Uterus (tissue), 3 donors: ENCODE measurements at regions not wholly inside any gene's neighbourhood (a gene's known extent, or its start where the extent isn't known, plus 50 kb on each side); places are given as distances from the start of the nearest gene placed in this dataset.
"Not testable (repeated sequence)": the region's sequence is repeated elsewhere in the genome, so short reads cannot be mapped to it uniquely, and the experiment has no call there.

Experiments
- DNase-seq, 2 donors: peaks; one replicate each; pipeline ENCODE4 v3.0.0-alpha.2; 2019 to 2020
- H3K27ac ChIP-seq, 2 donors: fragments of 200-600 bp; sonication (generic); 1 replicate in 1 of 2; 2 replicates in 1 of 2; pipeline ENCODE4 v1.5.1; 2016 to 2018
- H3K27me3 ChIP-seq, 2 donors: fragments of 200-600 bp; sonication (generic); one replicate each; pipeline ENCODE4 v1.5.1; 2018 to 2019; ENCODE audit warnings: control low read depth in 1 of 2
- H3K36me3 ChIP-seq, 2 donors: fragments of 200-600 bp; sonication (generic); one replicate each; pipeline ENCODE4 v1.5.1; 2019; ENCODE audit warnings: control low read depth in 1 of 2
- H3K4me1 ChIP-seq, 2 donors: fragments of 200-600 bp; sonication (generic); one replicate each; pipeline ENCODE4 v1.5.1; 2018 to 2019; ENCODE audit warnings: control low read depth in 1 of 2
- H3K4me3 ChIP-seq, 2 donors: fragments of 200-600 bp; sonication (generic); 1 replicate in 1 of 2; 2 replicates in 1 of 2; pipeline ENCODE4 v1.5.1; 2018 to 2019; ENCODE audit warnings: mild to moderate bottlenecking in 1 of 2
- H3K9me3 ChIP-seq, 2 donors: fragments of 200-600 bp; sonication (generic); one replicate each; pipeline ENCODE4 v1.5.1; 2019; ENCODE audit warnings: control low read depth in 1 of 2
- POLR2A ChIP-seq, 2 donors: fragments of 450-650 bp; IDR thresholded peaks; one replicate each; pipeline ENCODE4 v1.6.1; 2016; ENCODE audit warnings: antibody characterized with exemption in 2 of 2, mild to moderate bottlenecking in 1 of 2, moderate library complexity in 1 of 2
- intact Hi-C: fragments of 100-400 bp; cut with DNase I; formaldehyde crosslinking; loops from one replicate; pipeline ENCODE4 v1.15.1; 2023; ENCODE audit warnings: low total_unique reads
- TF ChIP-seq, protein P1 (sequence below), 4 experiments: fragments of 200-600 bp in 2 of 4; fragments of 450-650 bp in 2 of 4; sonication (generic) in 2 of 4; IDR thresholded peaks; one replicate each; pipeline ENCODE4 v1.5.1; 2016 to 2019; ENCODE audit warnings: antibody characterized with exemption in 4 of 4, mild to moderate bottlenecking in 2 of 4, moderate library complexity in 1 of 4
- donor health status: DM: yes; HTN: yes; CAD: no.

DNA sequence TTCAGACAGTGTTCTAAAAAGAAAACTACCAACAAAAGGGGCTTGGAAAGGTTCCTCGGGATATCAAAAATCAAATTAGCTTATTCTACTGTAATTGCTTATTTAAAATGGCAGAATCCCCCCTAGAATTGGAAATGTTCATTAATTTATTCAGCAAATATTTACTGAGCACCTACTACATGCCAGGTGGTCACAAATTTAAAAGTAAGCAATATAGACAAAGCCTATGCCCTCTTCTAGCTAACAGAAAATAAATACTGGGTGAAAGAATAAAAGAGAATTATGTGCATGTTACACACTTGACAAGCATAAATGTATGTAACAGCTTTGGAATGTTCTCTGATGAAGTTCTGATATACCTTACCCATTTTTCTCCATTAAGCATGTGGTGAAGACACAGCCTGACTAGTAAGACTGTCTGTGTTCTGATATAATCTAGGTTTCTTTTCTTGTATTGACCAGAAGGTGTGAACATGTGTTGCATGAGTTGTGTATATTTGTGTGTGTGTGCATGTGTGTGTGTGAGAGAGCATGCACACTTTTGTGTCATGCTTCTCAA lies 606.7 kb upstream of the CITED2 start:
- TF ChIP-seq, protein P1, sequence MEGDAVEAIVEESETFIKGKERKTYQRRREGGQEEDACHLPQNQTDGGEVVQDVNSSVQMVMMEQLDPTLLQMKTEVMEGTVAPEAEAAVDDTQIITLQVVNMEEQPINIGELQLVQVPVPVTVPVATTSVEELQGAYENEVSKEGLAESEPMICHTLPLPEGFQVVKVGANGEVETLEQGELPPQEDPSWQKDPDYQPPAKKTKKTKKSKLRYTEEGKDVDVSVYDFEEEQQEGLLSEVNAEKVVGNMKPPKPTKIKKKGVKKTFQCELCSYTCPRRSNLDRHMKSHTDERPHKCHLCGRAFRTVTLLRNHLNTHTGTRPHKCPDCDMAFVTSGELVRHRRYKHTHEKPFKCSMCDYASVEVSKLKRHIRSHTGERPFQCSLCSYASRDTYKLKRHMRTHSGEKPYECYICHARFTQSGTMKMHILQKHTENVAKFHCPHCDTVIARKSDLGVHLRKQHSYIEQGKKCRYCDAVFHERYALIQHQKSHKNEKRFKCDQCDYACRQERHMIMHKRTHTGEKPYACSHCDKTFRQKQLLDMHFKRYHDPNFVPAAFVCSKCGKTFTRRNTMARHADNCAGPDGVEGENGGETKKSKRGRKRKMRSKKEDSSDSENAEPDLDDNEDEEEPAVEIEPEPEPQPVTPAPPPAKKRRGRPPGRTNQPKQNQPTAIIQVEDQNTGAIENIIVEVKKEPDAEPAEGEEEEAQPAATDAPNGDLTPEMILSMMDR (IDR thresholded peaks at IDR 0.05) = no peak
- TF ChIP-seq POLR2A (IDR thresholded peaks at IDR 0.05) = no peak
- intact Hi-C loops = no loop called here
- no peak for DNase-seq

DNA sequence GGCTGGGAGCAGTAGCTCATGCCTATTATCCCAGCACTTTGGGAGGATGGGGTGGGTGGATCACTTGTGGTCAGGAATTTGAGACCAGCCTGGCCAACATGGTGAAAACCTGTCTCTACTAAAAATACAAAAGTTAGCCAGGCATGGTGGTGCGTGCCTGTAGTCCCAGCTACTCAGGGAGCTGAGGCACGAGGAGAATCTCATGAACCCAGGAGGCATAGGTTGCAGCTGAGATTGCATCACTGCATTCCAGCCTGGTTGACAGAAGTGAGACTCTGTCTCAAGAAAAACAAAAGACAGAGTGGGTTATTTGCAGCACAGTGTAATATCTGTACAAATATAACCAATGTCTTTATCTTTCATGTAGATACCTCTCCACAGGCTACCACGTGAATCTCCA lies 606.2 kb upstream of the CITED2 start:
- H3K4me3 ChIP-seq, H3K9me3 ChIP-seq, H3K36me3 ChIP-seq, H3K27me3 ChIP-seq, DNase-seq, intact Hi-C loops: not testable (repeated sequence)
- peaks cover 0 to 15% of the 10 kb centered on the region in 2 donors for H3K4me1 ChIP-seq
- peak overlapping the region; percentile 79 to 90 for H3K27ac ChIP-seq

More for the DNA sequence above, 606.7 kb upstream of the CITED2 start:
- H3K27me3 ChIP-seq = no peaks in the 10 kb centered on the region
- peak overlapping the region; percentile 79 to 90 for H3K27ac ChIP-seq
- H3K4me3 ChIP-seq = no peak overlapping the region
- H3K36me3 ChIP-seq = no peaks in the 10 kb centered on the region
- peaks cover 0 to 15% of the 10 kb centered on the region in 2 donors for H3K4me1 ChIP-seq
- no peaks in the 10 kb centered on the region for H3K9me3 ChIP-seq

DNA sequence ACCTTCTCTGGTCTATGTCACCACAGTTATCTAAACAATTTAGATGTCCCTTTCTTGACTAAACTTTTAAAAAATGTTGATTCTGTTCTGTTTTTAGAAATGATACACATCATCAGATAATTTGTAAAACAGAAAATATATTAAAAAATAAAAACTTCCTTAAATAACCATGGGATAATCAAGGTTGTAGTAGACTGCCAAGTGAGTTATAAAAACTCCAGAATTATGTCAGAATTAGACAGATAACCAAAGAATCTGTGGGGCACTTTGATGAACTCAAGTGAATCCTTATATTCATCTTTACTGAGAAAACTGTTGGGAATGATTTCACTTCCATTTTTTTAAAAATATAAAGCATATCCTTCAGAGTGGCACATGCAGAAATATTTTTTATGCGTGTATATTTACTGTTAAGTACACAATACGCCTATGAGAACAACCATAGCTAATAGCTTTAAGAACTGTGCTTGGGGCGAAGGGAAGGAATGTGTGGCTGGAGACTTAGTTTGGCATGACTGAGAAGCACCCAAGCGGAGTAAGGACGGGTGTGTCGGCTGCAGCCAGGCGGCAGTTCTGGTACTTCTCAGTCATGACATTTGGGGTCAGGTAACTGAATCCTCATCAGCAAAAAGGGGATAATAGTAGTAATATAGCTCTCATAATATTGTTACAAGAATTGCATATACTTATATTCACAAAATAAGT lies 604.7 kb upstream of the CITED2 start:
- intact Hi-C loops = no loop called here
- TF ChIP-seq, protein P1 (IDR thresholded peaks at IDR 0.05) = no peak
- TF ChIP-seq POLR2A (IDR thresholded peaks at IDR 0.05) = no peak
- no peaks in the 10 kb centered on the region for H3K27me3 ChIP-seq
- peaks cover 0 to 15% of the 10 kb centered on the region in 2 donors for H3K4me1 ChIP-seq
- no peak overlapping the region for H3K4me3 ChIP-seq
- H3K36me3 ChIP-seq = no peaks in the 10 kb centered on the region
- H3K9me3 ChIP-seq = no peaks in the 10 kb centered on the region
- DNase-seq = no peak
- H3K27ac ChIP-seq = peak overlapping the region in 1 of 2 donors; percentile 79

DNA sequence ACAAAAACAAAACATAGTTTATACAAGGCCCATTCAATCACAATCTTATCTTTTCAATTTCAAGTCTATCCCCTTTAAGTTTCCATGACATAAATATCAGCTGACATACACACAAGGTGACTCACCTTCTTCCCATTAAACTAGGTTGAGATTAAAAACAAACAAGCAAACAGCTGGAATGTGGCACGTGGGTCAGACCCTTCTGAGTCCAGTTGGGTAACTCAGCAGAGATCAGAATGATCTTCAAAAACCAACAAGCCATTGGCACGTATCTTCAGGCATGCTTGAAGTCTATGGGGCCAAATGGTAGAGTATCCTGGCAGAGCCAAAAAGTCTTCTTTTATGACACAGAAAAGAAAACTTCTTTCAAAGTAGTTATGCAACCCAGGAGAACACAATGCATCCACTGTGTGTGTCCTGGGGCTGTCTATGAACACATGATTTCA lies 603.5 kb upstream of the CITED2 start:
- no peak for TF ChIP-seq POLR2A (IDR thresholded peaks at IDR 0.05)
- TF ChIP-seq, protein P1 (IDR thresholded peaks at IDR 0.05) = no peak
- intact Hi-C loops = no loop called here
- Histone ChIP-seq H3K4me3 (no peak overlapping the region), H3K27me3 (no peaks in the 10 kb centered on the region), H3K36me3 (no peaks in the 10 kb centered on the region), H3K9me3 (no peaks in the 10 kb centered on the region), H3K27ac (peak overlapping the region; percentile 38 to 79), H3K4me1 (peaks cover 0 to 9% of the 10 kb centered on the region in 2 donors)
- DNase-seq = no peak

DNA sequence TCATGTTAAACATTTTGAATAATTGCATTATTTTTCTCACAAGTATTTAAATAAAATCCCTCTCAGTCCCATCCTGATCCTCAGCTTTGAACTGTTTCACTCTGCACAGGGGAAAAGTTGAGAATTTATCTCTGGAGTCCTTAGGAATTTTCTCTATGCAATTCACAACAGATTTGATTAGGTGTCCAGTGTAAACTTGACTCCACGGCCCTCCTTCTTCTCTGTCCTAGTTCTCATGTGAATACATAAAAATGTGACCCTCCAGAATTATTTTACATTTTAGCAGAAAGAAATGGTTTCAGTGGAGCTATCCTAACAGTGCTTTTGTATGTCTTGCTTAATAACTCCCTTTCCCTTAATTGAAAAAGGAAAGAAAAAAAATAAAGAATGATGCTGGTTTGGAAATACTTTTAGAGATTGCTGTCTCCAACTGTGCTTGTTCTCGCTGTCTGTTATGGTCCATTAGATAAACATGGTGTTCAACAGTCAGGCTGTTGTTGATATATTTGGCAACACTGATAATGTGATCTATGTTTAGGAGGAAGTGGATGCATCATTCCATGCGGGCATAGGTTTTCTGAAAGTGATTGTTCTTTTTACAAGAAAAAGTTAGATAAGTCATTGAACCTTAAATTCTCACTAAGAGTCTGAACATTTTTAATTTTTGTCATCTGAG lies 599.4 kb upstream of the CITED2 start:
- no peak overlapping the region for H3K4me3 ChIP-seq
- no peaks in the 10 kb centered on the region for H3K9me3 ChIP-seq
- H3K4me1 ChIP-seq = no peaks in the 10 kb centered on the region
- no peaks in the 10 kb centered on the region for H3K27me3 ChIP-seq
- intact Hi-C loops = no loop called here
- no peak for DNase-seq
- no peaks in the 10 kb centered on the region for H3K36me3 ChIP-seq
- no peak overlapping the region for H3K27ac ChIP-seq
- TF ChIP-seq, protein P1 (IDR thresholded peaks at IDR 0.05) = no peak
- TF ChIP-seq POLR2A (IDR thresholded peaks at IDR 0.05) = no peak
